ENCODE measurements at regions not wholly inside any gene's neighbourhood (a gene's known extent, or its start where the extent isn't known, plus 50 kb on each side); places are given as distances from the start of the nearest gene placed in this dataset.
A peak's percentile ranks its signal among the peaks of the same experiment; 100 is the strongest.

- Histone ChIP-seq H3K27me3 (no peaks in the 10 kb centered on the region), H3K36me3 (no peaks in the 10 kb centered on the region), H3K4me3 (no peak overlapping the region), H3K4me1 (no peaks in the 10 kb centered on the region), H3K27ac (peak overlapping the region; percentile 52 to 76), H3K9me3 (no peaks in the 10 kb centered on the region)
- TF ChIP-seq POLR2A (IDR thresholded peaks at IDR 0.05) (no peak), CTCF (IDR thresholded peaks at IDR 0.05) (no peak), POLR2AphosphoS5 (IDR thresholded peaks at IDR 0.05) (peak in 1 of 3 donors; percentile 76)
- peak; percentile 39 to 56 for DNase-seq (ENCODE audit: low spot score in 2 of 2)
- intact Hi-C loops (cut with DNase I; ENCODE audit: low total_unique reads), result no loop called here
Measured at GRCh38 chr10:29957907-29958331, 101.5 kb downstream of the JCAD start.

DNA sequence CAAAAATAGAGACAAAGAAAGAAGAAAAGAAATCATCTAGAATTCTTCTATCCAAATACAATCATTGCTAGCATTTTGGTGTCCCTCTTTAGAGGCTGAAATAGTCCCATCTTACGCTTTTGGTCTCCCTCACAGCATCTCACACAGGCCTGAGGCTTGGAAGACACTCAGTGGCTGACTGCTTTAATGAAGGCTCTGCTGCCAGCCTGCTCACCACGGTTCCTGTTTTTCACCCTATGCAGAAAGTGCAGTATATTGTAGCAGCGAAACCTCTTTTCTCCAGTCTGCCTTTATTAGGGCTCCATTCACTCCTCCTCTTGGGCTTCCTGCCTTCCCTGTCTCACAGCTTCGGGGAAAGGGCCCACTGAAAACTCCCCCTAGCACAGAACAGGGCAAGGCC lies 102.2 kb downstream of the JCAD start:
- Histone ChIP-seq H3K4me1 (no peaks in the 10 kb centered on the region), H3K36me3 (no peaks in the 10 kb centered on the region), H3K4me3 (no peak overlapping the region), H3K27ac (peak overlapping the region; percentile 52 to 76), H3K27me3 (no peaks in the 10 kb centered on the region), H3K9me3 (no peaks in the 10 kb centered on the region)
- no peak for DNase-seq (ENCODE audit: low spot score in 2 of 2)
- TF ChIP-seq POLR2A (IDR thresholded peaks at IDR 0.05) (no peak), CTCF (IDR thresholded peaks at IDR 0.05) (no peak), POLR2AphosphoS5 (IDR thresholded peaks at IDR 0.05) (no peak)
- intact Hi-C loops (cut with DNase I; ENCODE audit: low total_unique reads), result no loop called here

- DNase-seq (ENCODE audit: low spot score in 2 of 2), result no peak
- intact Hi-C loops (cut with DNase I; ENCODE audit: low total_unique reads), result no loop called here
- H3K27ac ChIP-seq, result no peak overlapping the region
- no peak overlapping the region for H3K4me3 ChIP-seq
- no peaks in the 10 kb centered on the region for H3K9me3 ChIP-seq
- no peaks in the 10 kb centered on the region for H3K36me3 ChIP-seq
- no peaks in the 10 kb centered on the region for H3K4me1 ChIP-seq
- TF ChIP-seq POLR2AphosphoS5 (IDR thresholded peaks at IDR 0.05) (no peak), CTCF (IDR thresholded peaks at IDR 0.05) (no peak), POLR2A (IDR thresholded peaks at IDR 0.05) (no peak)
- H3K27me3 ChIP-seq, result no peaks in the 10 kb centered on the region
Measured at GRCh38 chr10:29956335-29956924, 103.0 kb downstream of the JCAD start.

DNA sequence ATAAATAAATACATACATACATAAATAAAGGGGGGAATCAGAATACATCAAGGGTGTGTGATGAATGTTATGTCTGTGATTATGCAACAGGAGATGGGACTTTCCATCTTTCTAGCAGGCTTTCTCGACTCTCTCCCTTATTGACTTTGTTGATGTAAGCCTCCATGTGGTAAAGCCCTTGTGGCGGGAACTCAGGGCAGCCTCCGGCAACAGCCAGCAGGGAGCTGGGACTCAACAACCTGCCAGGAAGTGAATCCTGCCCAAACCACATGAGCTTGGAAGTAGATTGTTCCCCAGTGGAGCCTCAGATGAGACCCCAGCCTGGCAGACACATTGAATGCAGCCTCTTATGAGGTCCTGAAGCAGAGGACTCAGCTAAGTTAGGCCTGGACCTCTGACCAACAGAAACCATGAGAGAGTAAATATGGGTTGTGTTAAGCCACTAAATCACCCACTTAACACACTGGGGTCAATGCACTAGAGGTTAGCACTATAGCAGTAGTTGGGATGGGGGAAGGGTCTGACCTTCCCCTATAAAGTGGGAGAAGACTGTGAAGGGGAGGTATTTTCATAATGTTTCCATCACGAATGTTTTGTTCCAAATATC lies 104.0 kb downstream of the JCAD start:
- H3K27ac ChIP-seq, result no peak overlapping the region

More for the DNA sequence above, 104.0 kb downstream of the JCAD start:
- no peaks in the 10 kb centered on the region for H3K27me3 ChIP-seq
- H3K36me3 ChIP-seq, result no peaks in the 10 kb centered on the region
- H3K9me3 ChIP-seq, result no peaks in the 10 kb centered on the region
- TF ChIP-seq POLR2A (IDR thresholded peaks at IDR 0.05) (no peak), POLR2AphosphoS5 (IDR thresholded peaks at IDR 0.05) (no peak), CTCF (IDR thresholded peaks at IDR 0.05) (no peak)
- no peak overlapping the region for H3K4me3 ChIP-seq
- DNase-seq (ENCODE audit: low spot score in 2 of 2), result no peak
- intact Hi-C loops (cut with DNase I; ENCODE audit: low total_unique reads), result loop anchor here (2.0 kb wide), 1 partner anchor 73 kb away; no protein-coding TSS in a partner anchor
- H3K4me1 ChIP-seq, result no peaks in the 10 kb centered on the region

Measured in breast epithelium (tissue), 4 donors.